Stomach (tissue), 8 donors: ENCODE measurements at regions not wholly inside any gene's neighbourhood (a gene's known extent, or its start where the extent isn't known, plus 50 kb on each side); places are given as distances from the start of the nearest gene placed in this dataset.

Experiments used
- DNase-seq, 2 donors: peaks; one replicate each; pipeline versions ENCODE4 v3.0.0 to v3.0.0-alpha.2; 2013 to 2019
- H3K27ac ChIP-seq, 5 donors: fragments of 200-600 bp in 4 of 5; sonication (generic) in 4 of 5; one replicate each; pipeline ENCODE4 v1.5.1; 2013 to 2019; ENCODE audit warnings: mild to moderate bottlenecking in 1 of 5, moderate library complexity in 1 of 5
- H3K27me3 ChIP-seq, 3 donors: fragments of 200-600 bp; sonication (generic); one replicate each; pipeline ENCODE4 v1.5.1; 2017 to 2019; ENCODE audit warnings: mixed run types in 1 of 3
- H3K36me3 ChIP-seq, 4 donors: fragments of 200-600 bp; sonication (generic); 1 replicate in 3 of 4; 2 replicates in 1 of 4; pipeline ENCODE4 v1.5.1; 2016 to 2019
- H3K4me1 ChIP-seq, 4 donors: fragments of 200-600 bp; sonication (generic); one replicate each; pipeline ENCODE4 v1.5.1; 2016 to 2019
- H3K4me3 ChIP-seq, 4 donors: fragments of 200-600 bp; sonication (generic) in 3 of 4; one replicate each; pipeline ENCODE4 v1.5.1; 2016 to 2019; ENCODE audit warnings: mild to moderate bottlenecking in 1 of 4
- H3K9me3 ChIP-seq, 4 donors: fragments of 200-600 bp; sonication (generic); one replicate each; pipeline ENCODE4 v1.5.1; 2016 to 2019
- EP300 ChIP-seq: sonication (generic); formaldehyde crosslinking; IDR thresholded peaks from one replicate; pipeline ENCODE4 v1.6.1; 2017; ENCODE audit warnings: antibody characterized with exemption
- POLR2A ChIP-seq, 4 donors: fragments of 450-650 bp; IDR thresholded peaks; one replicate each; pipeline ENCODE4 v1.6.1; 2016; ENCODE audit warnings: antibody characterized with exemption in 4 of 4, control low read depth in 2 of 4, mild to moderate bottlenecking in 1 of 4, moderate library complexity in 1 of 4
- POLR2AphosphoS5 ChIP-seq, 3 donors: sonication (generic); formaldehyde crosslinking; IDR thresholded peaks; one replicate each; pipeline ENCODE4 v1.6.1; 2016; ENCODE audit warnings: antibody characterized with exemption in 3 of 3
- WGBS, 5 donors: extraction: QIAGEN DNeasy Blood & Tissue Kit in 3 of 5; methylation state at CpG; one replicate each; pipeline versions ENCODE4 v1.1.5 to v1.1.7; 2013 to 2018; 5-methylcytosine and 5-hydroxymethylcytosine counted together
- intact Hi-C: fragments of 100-400 bp; cut with DNase I; formaldehyde crosslinking; loops from one replicate; pipeline ENCODE4 v1.15.1; 2023; ENCODE audit warnings: low total_unique reads
- TF ChIP-seq, protein P1 (sequence below), 7 experiments: fragments of 450-650 bp in 4 of 7; fragments of 200-600 bp in 3 of 7; sonication (generic) in 3 of 7; IDR thresholded peaks; one replicate each; pipeline ENCODE4 v1.5.1; 2016 to 2019; ENCODE audit warnings: antibody characterized with exemption in 7 of 7, control low read depth in 2 of 7, mild to moderate bottlenecking in 1 of 7
- donor health status: healthy with polysubstance abuse.
- donor health status: Bipolar disorder and iron deficiency.
- donor health status: healthy.

DNA sequence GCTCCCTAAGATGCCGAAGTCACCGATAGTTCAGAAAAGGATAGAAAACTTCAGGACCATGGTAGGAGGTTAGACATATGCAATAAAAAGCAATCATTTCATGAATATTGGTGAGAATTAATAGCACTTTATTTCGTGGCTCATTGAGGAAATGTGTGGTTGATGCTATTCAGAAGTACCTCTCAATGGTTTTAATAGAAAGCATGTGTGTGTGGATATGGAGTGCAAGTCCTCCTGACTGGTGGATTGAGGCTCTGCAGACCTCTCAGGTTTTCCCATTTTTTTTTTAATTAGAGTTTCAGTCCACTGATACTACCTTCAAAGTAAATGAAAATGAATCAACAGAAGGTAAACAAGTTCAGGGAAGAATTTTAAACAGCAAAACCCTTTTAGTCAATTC lies 384.3 kb upstream of the RARB start:
- H3K36me3 ChIP-seq = no peaks in the 10 kb centered on the region
- no peaks in the 10 kb centered on the region for H3K27me3 ChIP-seq
- H3K4me3 ChIP-seq = no peak overlapping the region
- no peak for DNase-seq
- TF ChIP-seq POLR2A (IDR thresholded peaks at IDR 0.05) (no peak), POLR2AphosphoS5 (IDR thresholded peaks at IDR 0.05) (no peak), EP300 (no peak)
- TF ChIP-seq, protein P1, sequence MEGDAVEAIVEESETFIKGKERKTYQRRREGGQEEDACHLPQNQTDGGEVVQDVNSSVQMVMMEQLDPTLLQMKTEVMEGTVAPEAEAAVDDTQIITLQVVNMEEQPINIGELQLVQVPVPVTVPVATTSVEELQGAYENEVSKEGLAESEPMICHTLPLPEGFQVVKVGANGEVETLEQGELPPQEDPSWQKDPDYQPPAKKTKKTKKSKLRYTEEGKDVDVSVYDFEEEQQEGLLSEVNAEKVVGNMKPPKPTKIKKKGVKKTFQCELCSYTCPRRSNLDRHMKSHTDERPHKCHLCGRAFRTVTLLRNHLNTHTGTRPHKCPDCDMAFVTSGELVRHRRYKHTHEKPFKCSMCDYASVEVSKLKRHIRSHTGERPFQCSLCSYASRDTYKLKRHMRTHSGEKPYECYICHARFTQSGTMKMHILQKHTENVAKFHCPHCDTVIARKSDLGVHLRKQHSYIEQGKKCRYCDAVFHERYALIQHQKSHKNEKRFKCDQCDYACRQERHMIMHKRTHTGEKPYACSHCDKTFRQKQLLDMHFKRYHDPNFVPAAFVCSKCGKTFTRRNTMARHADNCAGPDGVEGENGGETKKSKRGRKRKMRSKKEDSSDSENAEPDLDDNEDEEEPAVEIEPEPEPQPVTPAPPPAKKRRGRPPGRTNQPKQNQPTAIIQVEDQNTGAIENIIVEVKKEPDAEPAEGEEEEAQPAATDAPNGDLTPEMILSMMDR (IDR thresholded peaks at IDR 0.05) = no peak
- peaks cover 0 to 18% (median 9%) of the 10 kb centered on the region in 4 donors for H3K4me1 ChIP-seq
- WGBS, 5 donors = 80 to 93% (median 91%) methylated on average over 3 of the region's 3 CpGs
- intact Hi-C loops = no loop called here
- no peak overlapping the region for H3K27ac ChIP-seq
- no peaks in the 10 kb centered on the region for H3K9me3 ChIP-seq

DNA sequence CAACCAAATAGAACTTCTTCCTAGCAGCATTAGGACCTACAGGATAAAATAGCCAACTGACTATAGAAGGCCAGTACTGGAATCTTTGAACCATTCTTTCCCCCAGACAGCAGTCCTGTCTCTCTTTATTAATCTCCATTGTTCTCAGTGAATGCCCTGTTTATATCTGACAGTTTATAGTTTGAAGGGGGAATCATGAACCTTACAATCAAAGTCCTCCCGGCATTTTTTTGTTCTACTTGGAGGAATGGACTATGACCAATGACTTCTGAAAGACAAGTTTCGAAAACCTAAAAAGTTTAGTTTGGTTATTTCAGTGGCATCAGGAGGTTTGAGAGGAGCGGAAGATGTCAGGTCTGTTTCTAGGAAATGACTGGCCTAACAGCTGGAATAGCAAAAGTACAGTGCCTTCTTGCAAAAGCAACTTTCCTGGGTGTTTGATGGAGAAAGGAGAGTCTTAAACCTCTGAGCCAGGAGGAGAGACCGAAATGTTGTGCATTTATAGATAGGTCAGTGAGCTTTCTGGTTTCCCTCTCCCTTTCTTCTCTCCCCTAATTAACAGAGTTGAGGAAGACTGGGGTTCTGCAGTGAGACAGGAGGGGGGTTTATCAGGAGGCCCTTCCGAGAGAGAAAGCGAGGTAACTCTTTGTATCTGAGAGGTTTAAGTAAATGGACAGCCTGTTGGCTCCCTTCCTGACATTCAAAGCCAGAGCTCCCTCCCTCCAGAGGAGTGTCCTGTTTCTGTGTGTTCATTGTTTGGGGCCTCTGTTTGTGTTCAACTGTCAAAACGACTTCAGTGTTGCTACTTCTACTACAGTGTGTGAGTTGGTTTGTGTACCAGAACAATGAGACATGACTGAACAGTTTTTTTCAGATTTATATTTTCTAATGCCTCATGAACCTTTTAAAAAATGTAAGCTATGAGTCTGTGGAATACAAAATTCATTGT lies 383.0 kb upstream of the RARB start:
- DNase-seq = peak in 1 of 2 donors; percentile 67
- Histone ChIP-seq H3K27ac (no peak overlapping the region), H3K4me3 (no peak overlapping the region), H3K27me3 (no peaks in the 10 kb centered on the region), H3K36me3 (no peaks in the 10 kb centered on the region), H3K4me1 (peaks cover 0 to 13% (median 7%) of the 10 kb centered on the region in 4 donors), H3K9me3 (no peaks in the 10 kb centered on the region)
- TF ChIP-seq POLR2A (IDR thresholded peaks at IDR 0.05) (no peak), EP300 (no peak), POLR2AphosphoS5 (IDR thresholded peaks at IDR 0.05) (no peak)
- TF ChIP-seq, protein P1 (IDR thresholded peaks at IDR 0.05) = no peak
- intact Hi-C loops = no loop called here
- WGBS, 5 donors = 56 to 65% (median 62%) methylated on average over 7 of the region's 7 CpGs

DNA sequence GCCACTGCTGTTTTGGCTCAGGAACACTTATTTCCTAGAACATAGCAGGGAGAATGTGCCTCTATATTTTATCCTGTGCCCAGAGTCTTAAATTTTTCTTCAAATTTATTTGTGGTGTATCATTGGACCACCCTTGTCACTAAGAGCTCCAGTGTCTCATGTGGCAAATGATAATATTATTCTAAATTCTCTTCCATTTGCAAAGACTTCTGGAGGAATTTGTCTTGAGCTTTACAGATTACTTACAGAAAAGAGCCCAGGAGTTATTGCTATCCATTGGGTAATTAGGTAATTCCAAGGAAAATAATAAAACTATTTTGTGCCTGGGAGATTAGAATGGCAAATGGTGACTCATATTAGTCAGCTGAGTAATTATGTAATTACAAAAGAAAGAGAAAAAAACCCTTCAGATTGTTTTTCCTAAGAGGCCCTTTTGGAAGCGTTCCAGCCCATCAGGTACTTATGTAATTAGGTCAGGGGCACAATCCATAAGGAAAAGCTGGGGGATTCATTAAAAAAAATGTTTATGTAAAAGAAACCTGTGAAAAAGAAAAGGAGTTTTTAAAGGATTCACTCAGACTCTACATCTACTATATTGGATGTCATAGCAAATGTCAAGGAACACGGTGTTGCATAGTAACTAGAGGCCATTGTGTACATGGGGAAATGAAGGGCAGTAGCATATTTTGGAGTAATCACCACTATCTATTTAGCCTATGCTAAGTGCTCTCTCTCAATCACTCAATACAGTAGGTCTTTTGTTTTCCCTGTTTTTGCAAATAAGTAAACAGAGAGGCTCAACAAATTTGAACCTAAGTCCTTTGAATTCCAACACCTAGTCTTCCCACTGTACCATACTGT lies 380.9 kb upstream of the RARB start:
- intact Hi-C loops = no loop called here
- peak in 1 of 2 donors; percentile 50 for DNase-seq
- Histone ChIP-seq H3K4me1 (peaks cover 0 to 13% (median 7%) of the 10 kb centered on the region in 4 donors), H3K27me3 (no peaks in the 10 kb centered on the region), H3K36me3 (no peaks in the 10 kb centered on the region), H3K4me3 (no peak overlapping the region), H3K27ac (no peak overlapping the region), H3K9me3 (no peaks in the 10 kb centered on the region)
- WGBS, 5 donors = 61 to 79% (median 73%) methylated on average over 2 of the region's 2 CpGs
- TF ChIP-seq POLR2A (IDR thresholded peaks at IDR 0.05) = no peak
- TF ChIP-seq EP300 = no peak
- TF ChIP-seq POLR2AphosphoS5 (IDR thresholded peaks at IDR 0.05) = no peak
- TF ChIP-seq, protein P1 (IDR thresholded peaks at IDR 0.05) = no peak

DNA sequence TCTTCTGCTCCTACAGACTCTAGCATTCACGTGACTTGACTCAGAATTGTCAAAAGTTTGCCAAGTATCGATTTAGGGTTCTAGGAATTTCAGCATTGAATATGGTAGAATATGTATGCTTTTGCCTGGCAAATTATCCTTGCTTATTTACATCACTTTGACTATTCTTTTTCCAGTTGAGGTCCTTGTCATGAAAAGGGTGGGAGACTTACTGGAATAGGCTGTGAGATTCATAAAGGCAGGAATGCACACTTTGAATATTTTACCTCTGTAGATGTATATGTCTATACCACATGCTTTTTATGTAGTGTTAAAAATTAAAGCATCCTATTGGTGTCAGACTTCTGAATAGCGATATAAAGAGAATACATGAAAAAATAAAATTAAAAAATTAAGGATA lies 378.8 kb upstream of the RARB start:
- no peak for TF ChIP-seq EP300
- peaks cover 0 to 13% (median 7%) of the 10 kb centered on the region in 4 donors for H3K4me1 ChIP-seq
- no peak overlapping the region for H3K4me3 ChIP-seq
- intact Hi-C loops = no loop called here
- no peaks in the 10 kb centered on the region for H3K27me3 ChIP-seq
- H3K36me3 ChIP-seq = no peaks in the 10 kb centered on the region
- H3K27ac ChIP-seq = no peak overlapping the region
- no peak for DNase-seq
- no peaks in the 10 kb centered on the region for H3K9me3 ChIP-seq
- WGBS, 5 donors = 78 to 94% (median 82%) methylated on average over 3 of the region's 3 CpGs
